K562 (cell line): ENCODE measurements at regions not wholly inside any gene's neighbourhood (a gene's known extent, or its start where the extent isn't known, plus 50 kb on each side); places are given as distances from the start of the nearest gene placed in this dataset.

Experiments
- CBFB ChIP-seq: sonication (generic); formaldehyde crosslinking; IDR thresholded peaks from 2 replicates; pipeline ENCODE4 v1.4.0; 2020; ENCODE audit warnings: mild to moderate bottlenecking, missing genetic modification reagents
- ESRRB ChIP-seq: fragments of 250-450 bp; sonication (Bioruptor Pico); IDR thresholded peaks from 2 replicates; pipeline ENCODE4 v1.5.0; 2020; ENCODE audit warnings: mild to moderate bottlenecking, moderate library complexity, borderline replicate concordance
- FOXM1 ChIP-seq, 2 experiments: fragments of 450-650 bp in 1 of 2; sonication (generic) in 1 of 2; formaldehyde crosslinking in 1 of 2; IDR thresholded peaks; 2 replicates each; pipeline versions ENCODE4 v1.6.1 to v1.9.0; 2017 to 2022; ENCODE audit warnings: low read depth in 2 of 2, mild to moderate bottlenecking in 2 of 2, missing genetic modification reagents in 1 of 2, moderate library complexity in 1 of 2
- HMG20A ChIP-seq: fragments of 450-650 bp; formaldehyde crosslinking; conservative IDR thresholded peaks from 2 replicates; pipeline ENCODE4 v1.4.0; 2020; ENCODE audit warnings: mild to moderate bottlenecking, mixed read lengths
- HNRNPH1 ChIP-seq: fragments of 200-400 bp; formaldehyde crosslinking; optimal IDR thresholded peaks from 2 replicates; pipeline ENCODE3; 2017; ENCODE audit warnings: low read depth, mild to moderate bottlenecking, low read length, moderate library complexity
- HNRNPK ChIP-seq: fragments of 200-400 bp; formaldehyde crosslinking; IDR thresholded peaks from one replicate; pipeline ENCODE4 v1.6.1; 2018; ENCODE audit warnings: mild to moderate bottlenecking, low read depth, low read length; ENCODE audit not compliant: poor library complexity, severe bottlenecking
- IRF9 ChIP-seq: fragments of 450-650 bp; IDR thresholded peaks from 2 replicates; pipeline ENCODE4 v1.6.1; 2016; ENCODE audit warnings: missing biosample characterization, missing genetic modification characterization
- MAZ ChIP-seq, 2 experiments: fragments of 450-650 bp in 1 of 2; sonication (generic) in 1 of 2; formaldehyde crosslinking; IDR thresholded peaks in 1 of 2; conservative IDR thresholded peaks in 1 of 2; 2 replicates each; pipeline versions ENCODE4 v1.4.0 to v1.5.0; 2020; ENCODE audit warnings: mild to moderate bottlenecking in 1 of 2, missing genetic modification reagents in 1 of 2
- NFIC ChIP-seq: fragments of 450-650 bp; IDR thresholded peaks from 2 replicates; pipeline ENCODE4 v1.6.1; 2017; ENCODE audit warnings: mild to moderate bottlenecking, inconsistent platforms
- PURB ChIP-seq: sonication (generic); formaldehyde crosslinking; IDR thresholded peaks from 2 replicates; pipeline ENCODE4 v1.9.0; 2021; ENCODE audit warnings: low read depth, mild to moderate bottlenecking, missing genetic modification reagents
- RHOXF2B ChIP-seq: fragments of 250-450 bp; sonication (Bioruptor Pico); conservative IDR thresholded peaks from 2 replicates; pipeline ENCODE4 v1.5.1; 2021
- SIN3B ChIP-seq: fragments of 450-650 bp; IDR thresholded peaks from 2 replicates; pipeline ENCODE4 v1.6.1; 2017; ENCODE audit warnings: low read depth, mild to moderate bottlenecking, moderate library complexity
- SMAD2 ChIP-seq: fragments of 150-350 bp; IDR thresholded peaks from 2 replicates; pipeline ENCODE4 v1.6.1; 2014; ENCODE audit warnings: low read depth, mild to moderate bottlenecking, low read length
- TAF15 ChIP-seq: fragments of 200-400 bp; formaldehyde crosslinking; IDR thresholded peaks from 2 replicates; pipeline ENCODE4 v1.6.1; 2017; ENCODE audit warnings: mild to moderate bottlenecking, low read depth, low read length, moderate library complexity
- TARDBP ChIP-seq: fragments of 450-650 bp; IDR thresholded peaks from 2 replicates; pipeline ENCODE4 v1.6.1; 2016
- TBL1XR1 ChIP-seq, 2 experiments: IDR thresholded peaks; 2 replicates each; pipeline ENCODE4 v1.6.1; 2012; ENCODE audit warnings: improper control_type of control experiment in 2 of 2, low read length in 2 of 2, mild to moderate bottlenecking in 1 of 2
- XRCC4 ChIP-seq: IDR thresholded peaks from one replicate; pipeline ENCODE4 v1.6.1; 2011; ENCODE audit not compliant: insufficient read depth, insufficient read length; ENCODE audit errors: extremely low read depth
- ZBTB2 ChIP-seq: fragments of 450-650 bp; IDR thresholded peaks from 2 replicates; pipeline ENCODE4 v1.6.1; 2016; ENCODE audit warnings: antibody characterized with exemption
- ZNF134 ChIP-seq: fragments of 250-450 bp; sonication (Bioruptor Pico); conservative IDR thresholded peaks from 2 replicates; pipeline ENCODE4 v1.4.0; 2020
- ZNF23 ChIP-seq: fragments of 250-450 bp; sonication (Bioruptor Pico); IDR thresholded peaks from 2 replicates; pipeline ENCODE4 v1.4.0; 2020; ENCODE audit warnings: mild to moderate bottlenecking
- ZNF232 ChIP-seq: sonication (generic); formaldehyde crosslinking; IDR thresholded peaks from 2 replicates; pipeline ENCODE4 v1.8.0; 2022; ENCODE audit warnings: mild to moderate bottlenecking, missing genetic modification reagents
- ZNF395 ChIP-seq: fragments of 200-800 bp; sonication (Bioruptor generic); IDR thresholded peaks from 2 replicates; pipeline ENCODE4 v1.6.1; 2017; ENCODE audit warnings: missing genetic modification characterization, missing compliant biosample characterization
- ZNF785 ChIP-seq: fragments of 250-450 bp; sonication (Bioruptor Pico); IDR thresholded peaks from 2 replicates; pipeline ENCODE4 v1.4.0; 2020; ENCODE audit warnings: mild to moderate bottlenecking
- ZNF830 ChIP-seq: fragments of 250-450 bp; sonication (Bioruptor Pico); IDR thresholded peaks from 2 replicates; pipeline ENCODE4 v1.5.0; 2021; ENCODE audit warnings: mild to moderate bottlenecking
- TF ChIP-seq, protein P1 (sequence below): fragments of 450-650 bp; IDR thresholded peaks from 2 replicates; pipeline ENCODE4 v1.6.1; 2018; ENCODE audit warnings: mild to moderate bottlenecking, low read depth; ENCODE audit not compliant: partially characterized antibody

- TF ChIP-seq ESRRB (CRISPR knock-in tag), result no peak
- no peak for TF ChIP-seq SMAD2
- TF ChIP-seq NFIC, result peak; percentile 85
- TF ChIP-seq SIN3B, result no peak
- TF ChIP-seq RHOXF2B (CRISPR knock-in tag), result no peak
- TF ChIP-seq ZBTB2, result peak; percentile 58
- TF ChIP-seq CBFB (CRISPR knock-in tag), result peak; percentile 91
- TF ChIP-seq, protein P1, sequence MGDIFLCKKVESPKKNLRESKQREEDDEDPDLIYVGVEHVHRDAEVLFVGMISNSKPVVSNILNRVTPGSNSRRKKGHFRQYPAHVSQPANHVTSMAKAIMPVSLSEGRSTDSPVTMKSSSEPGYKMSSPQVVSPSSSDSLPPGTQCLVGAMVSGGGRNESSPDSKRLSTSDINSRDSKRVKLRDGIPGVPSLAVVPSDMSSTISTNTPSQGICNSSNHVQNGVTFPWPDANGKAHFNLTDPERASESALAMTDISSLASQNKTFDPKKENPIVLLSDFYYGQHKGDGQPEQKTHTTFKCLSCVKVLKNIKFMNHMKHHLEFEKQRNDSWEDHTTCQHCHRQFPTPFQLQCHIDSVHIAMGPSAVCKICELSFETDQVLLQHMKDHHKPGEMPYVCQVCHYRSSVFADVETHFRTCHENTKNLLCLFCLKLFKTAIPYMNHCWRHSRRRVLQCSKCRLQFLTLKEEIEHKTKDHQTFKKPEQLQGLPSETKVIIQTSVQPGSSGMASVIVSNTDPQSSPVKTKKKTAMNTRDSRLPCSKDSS, result no peak
- TF ChIP-seq ZNF134 (CRISPR knock-in tag), result no peak
- no peak for TF ChIP-seq XRCC4
- TF ChIP-seq ZNF785 (CRISPR knock-in tag), result no peak
- no peak for TF ChIP-seq ZNF830 (CRISPR knock-in tag)
- no peak for TF ChIP-seq ZNF232 (CRISPR knock-in tag)
- no peak for TF ChIP-seq HNRNPK
- TF ChIP-seq ZNF395 (CRISPR knock-in tag), result peak; percentile 88
- no peak for TF ChIP-seq HNRNPH1
- TF ChIP-seq FOXM1 (IDR thresholded peaks at IDR 0.05; ENCODE audit: low read depth), result peak; percentile 83
- no peak for TF ChIP-seq FOXM1 (CRISPR knock-in tag; IDR thresholded peaks at IDR 0.05; ENCODE audit: low read depth)
- no peak for TF ChIP-seq HMG20A (CRISPR knock-in tag)
- no peak for TF ChIP-seq PURB (CRISPR knock-in tag)
- no peak for TF ChIP-seq TAF15
- TF ChIP-seq TARDBP, result no peak; the same call in none of the 2 replicates
- peak in 1 of 2 experiments; percentile 35; a peak in 2 of 4 replicates for TF ChIP-seq MAZ (CRISPR knock-in tag; conservative IDR thresholded peaks at IDR 0.05 in 1 of 2, IDR thresholded peaks at IDR 0.05 in 1 of 2)
- peak; percentile 86 to 96 for TF ChIP-seq TBL1XR1 (IDR thresholded peaks at IDR 0.05; ENCODE audit: low read length in 2 of 2)
- TF ChIP-seq ZNF23 (CRISPR knock-in tag), result no peak
- TF ChIP-seq IRF9 (tag), result no peak
These were observed 119.6 kb downstream of the KLF6 start (continued) for GRCh38 chr10:3665316-3665908.
